ENCODE measurements at regions not wholly inside any gene's neighbourhood (a gene's known extent, or its start where the extent isn't known, plus 50 kb on each side); places are given as distances from the start of the nearest gene placed in this dataset.

DNA sequence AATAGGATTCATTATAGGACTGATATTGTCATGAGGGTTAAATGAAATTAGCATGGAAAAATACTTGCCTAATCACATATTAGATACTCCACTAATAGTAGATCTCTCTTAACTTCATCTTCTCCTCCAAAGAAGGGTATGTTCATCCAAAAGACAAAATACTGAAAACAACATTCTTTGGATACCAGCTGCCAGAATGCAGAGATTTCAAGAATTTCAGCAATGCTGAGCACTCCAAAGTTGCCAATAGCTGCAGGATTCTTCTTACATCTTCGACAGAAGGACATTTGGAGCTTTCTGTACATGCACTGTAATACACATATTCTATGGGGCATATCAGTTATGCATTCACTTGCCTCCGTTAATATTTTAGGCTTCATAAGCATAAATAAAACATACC is 436.5 kb downstream of the HAPSTR1 start:
- Histone ChIP-seq H3K4me1 (ENCODE audit: control insufficient read depth, insufficient read depth, low read length) (no peaks in the 10 kb centered on the region), H3K9me3 (ENCODE audit: control insufficient read depth, low read length) (peaks cover 9% of the 10 kb centered on the region), H3K27ac (ENCODE audit: low read depth, low read length) (no peak overlapping the region), H3K36me3 (ENCODE audit: control insufficient read depth, insufficient read depth, low read length) (no peaks in the 10 kb centered on the region), H3K27me3 (ENCODE audit: control insufficient read depth, insufficient read depth, low read length, poor library complexity, severe bottlenecking) (peaks cover 18% of the 10 kb centered on the region), H3K4me3 (ENCODE audit: low read length) (no peak overlapping the region), H3K9ac (ENCODE audit: extremely low read depth, low read length, poor library complexity, severe bottlenecking) (no peak overlapping the region)
- no peak overlapping the region for H3K4me3 Mint-ChIP-seq
- peaks cover 40% of the 10 kb centered on the region for H3K27me3 Mint-ChIP-seq (ENCODE audit: insufficient read depth)
- H3K27ac Mint-ChIP-seq = no peak overlapping the region
- H3K4me1 Mint-ChIP-seq = peaks cover 31% of the 10 kb centered on the region
- DNase-seq = no peak
- peaks cover 8% of the 10 kb centered on the region for H3K9me3 Mint-ChIP-seq
- WGBS, 2 experiments (ENCODE audit: insufficient coverage in 1 of 2, insufficient read length in 1 of 2) = 63 to 64% methylated on average over 2 of the region's 2 CpGs
- TF ChIP-seq, protein P1, sequence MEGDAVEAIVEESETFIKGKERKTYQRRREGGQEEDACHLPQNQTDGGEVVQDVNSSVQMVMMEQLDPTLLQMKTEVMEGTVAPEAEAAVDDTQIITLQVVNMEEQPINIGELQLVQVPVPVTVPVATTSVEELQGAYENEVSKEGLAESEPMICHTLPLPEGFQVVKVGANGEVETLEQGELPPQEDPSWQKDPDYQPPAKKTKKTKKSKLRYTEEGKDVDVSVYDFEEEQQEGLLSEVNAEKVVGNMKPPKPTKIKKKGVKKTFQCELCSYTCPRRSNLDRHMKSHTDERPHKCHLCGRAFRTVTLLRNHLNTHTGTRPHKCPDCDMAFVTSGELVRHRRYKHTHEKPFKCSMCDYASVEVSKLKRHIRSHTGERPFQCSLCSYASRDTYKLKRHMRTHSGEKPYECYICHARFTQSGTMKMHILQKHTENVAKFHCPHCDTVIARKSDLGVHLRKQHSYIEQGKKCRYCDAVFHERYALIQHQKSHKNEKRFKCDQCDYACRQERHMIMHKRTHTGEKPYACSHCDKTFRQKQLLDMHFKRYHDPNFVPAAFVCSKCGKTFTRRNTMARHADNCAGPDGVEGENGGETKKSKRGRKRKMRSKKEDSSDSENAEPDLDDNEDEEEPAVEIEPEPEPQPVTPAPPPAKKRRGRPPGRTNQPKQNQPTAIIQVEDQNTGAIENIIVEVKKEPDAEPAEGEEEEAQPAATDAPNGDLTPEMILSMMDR (conservative IDR thresholded peaks at IDR 0.05) = no peak
- no peaks in the 10 kb centered on the region for H3K36me3 Mint-ChIP-seq (ENCODE audit: low read depth)

DNA sequence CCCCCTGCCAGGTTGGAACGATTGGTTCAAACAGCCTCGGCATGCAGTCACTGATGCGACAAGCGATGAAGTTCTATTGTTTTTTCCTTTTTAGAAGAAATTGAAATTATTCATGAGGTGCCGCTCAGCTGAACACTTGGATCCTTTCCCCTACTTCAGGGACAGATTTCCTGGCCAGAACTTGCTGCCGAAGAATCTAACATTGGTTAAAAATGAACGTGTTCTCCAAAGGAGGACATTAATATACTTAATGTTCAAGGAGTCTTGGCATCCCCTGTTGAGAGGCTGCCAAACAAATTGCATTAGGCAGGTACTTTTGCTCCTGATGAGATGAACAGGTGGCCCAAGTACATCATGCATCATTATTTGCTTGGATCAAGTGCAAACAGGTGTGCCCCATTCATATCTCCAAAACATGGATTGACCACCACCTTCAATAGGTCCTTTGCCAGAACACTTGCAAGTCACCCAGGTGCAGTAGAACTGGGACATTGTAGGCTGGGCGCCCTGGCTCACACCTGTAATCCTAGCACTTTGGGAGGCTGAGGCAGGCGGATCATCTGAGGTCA is 437.2 kb downstream of the HAPSTR1 start:
- H3K4me1 ChIP-seq (ENCODE audit: control insufficient read depth, insufficient read depth, low read length) = no peaks in the 10 kb centered on the region
- H3K36me3 Mint-ChIP-seq (ENCODE audit: low read depth) = no peaks in the 10 kb centered on the region
- H3K4me1 Mint-ChIP-seq = peaks cover 30% of the 10 kb centered on the region
- no peak overlapping the region for H3K4me3 Mint-ChIP-seq
- H3K27me3 Mint-ChIP-seq (ENCODE audit: insufficient read depth) = peaks cover 40% of the 10 kb centered on the region
- no peak overlapping the region for H3K27ac Mint-ChIP-seq
- peaks cover 8% of the 10 kb centered on the region for H3K9me3 Mint-ChIP-seq
- H3K27me3 ChIP-seq (ENCODE audit: control insufficient read depth, insufficient read depth, low read length, poor library complexity, severe bottlenecking) = peaks cover 18% of the 10 kb centered on the region
- no peak for DNase-seq
- H3K9me3 ChIP-seq (ENCODE audit: control insufficient read depth, low read length) = peaks cover 9% of the 10 kb centered on the region
- no peaks in the 10 kb centered on the region for H3K36me3 ChIP-seq (ENCODE audit: control insufficient read depth, insufficient read depth, low read length)
- no peak overlapping the region for H3K27ac ChIP-seq (ENCODE audit: low read depth, low read length)
- 92 to 93% methylated on average over 6 to 9 of the region's 9 CpGs for WGBS, 2 experiments (ENCODE audit: insufficient coverage in 1 of 2, insufficient read length in 1 of 2)
- no peak overlapping the region for H3K4me3 ChIP-seq (ENCODE audit: low read length)
- TF ChIP-seq, protein P1 (conservative IDR thresholded peaks at IDR 0.05) = no peak
- no peak overlapping the region for H3K9ac ChIP-seq (ENCODE audit: extremely low read depth, low read length, poor library complexity, severe bottlenecking)

DNA sequence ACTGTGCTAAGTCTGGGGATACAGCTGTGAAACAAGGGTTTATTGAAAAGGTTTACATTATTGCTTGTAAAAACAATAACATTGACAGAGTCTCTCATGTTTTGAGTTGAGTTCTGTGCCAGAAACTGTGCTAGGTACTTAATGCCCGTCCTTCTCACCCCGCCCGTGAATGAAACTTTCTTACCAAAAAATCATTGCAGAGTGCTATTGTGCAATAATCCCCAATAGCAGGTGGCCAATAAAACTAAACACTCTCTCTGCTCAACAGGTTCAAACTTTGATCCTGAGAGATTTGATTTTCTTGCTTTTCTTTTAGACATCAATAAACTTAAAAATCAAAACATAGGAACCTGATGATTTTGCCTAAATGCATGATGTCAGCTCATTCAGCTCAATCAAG is 441.6 kb downstream of the HAPSTR1 start:
- Mint-ChIP-seq H3K4me3 (no peak overlapping the region), H3K27me3 (ENCODE audit: insufficient read depth) (peaks cover 23% of the 10 kb centered on the region), H3K9me3 (peaks cover 11% of the 10 kb centered on the region), H3K27ac (no peak overlapping the region), H3K4me1 (peaks cover 8% of the 10 kb centered on the region), H3K36me3 (ENCODE audit: low read depth) (no peaks in the 10 kb centered on the region)
- Histone ChIP-seq H3K27ac (ENCODE audit: low read depth, low read length) (no peak overlapping the region), H3K9me3 (ENCODE audit: control insufficient read depth, low read length) (peaks cover 5% of the 10 kb centered on the region), H3K27me3 (ENCODE audit: control insufficient read depth, insufficient read depth, low read length, poor library complexity, severe bottlenecking) (peaks cover 18% of the 10 kb centered on the region), H3K36me3 (ENCODE audit: control insufficient read depth, insufficient read depth, low read length) (no peaks in the 10 kb centered on the region), H3K4me3 (ENCODE audit: low read length) (no peak overlapping the region), H3K4me1 (ENCODE audit: control insufficient read depth, insufficient read depth, low read length) (no peaks in the 10 kb centered on the region), H3K9ac (ENCODE audit: extremely low read depth, low read length, poor library complexity, severe bottlenecking) (no peak overlapping the region)
- no peak for DNase-seq
- TF ChIP-seq, protein P1 (conservative IDR thresholded peaks at IDR 0.05) = no peak
- 89 to 94% methylated on average over 3 of the region's 3 CpGs for WGBS, 2 experiments (ENCODE audit: insufficient coverage in 1 of 2, insufficient read length in 1 of 2)
